GM18517 (cell line): ENCODE measurements at regions not wholly inside any gene's neighbourhood (a gene's known extent, or its start where the extent isn't known, plus 50 kb on each side); places are given as distances from the start of the nearest gene placed in this dataset.

ENCODE experiments used
- ATAC-seq: cut with Tn5 transposase; IDR thresholded peaks from one replicate; pipeline ENCODE4 v1.9.1; 2021; ENCODE audit warnings: mild to moderate bottlenecking, moderate library complexity; ENCODE audit not compliant: unreplicated experiment

- no peak for ATAC-seq
These were observed 503.3 kb upstream of the GRIA1 start for GRCh38 chr5:152987131-152987530.

- ATAC-seq: no peak
These were observed 500.3 kb upstream of the GRIA1 start for GRCh38 chr5:152990217-152990616.

- no peak for ATAC-seq
These were observed 499.8 kb upstream of the GRIA1 start for GRCh38 chr5:152990649-152991048.

GRCh38 chr5:152994033-152994680 is 496.3 kb upstream of the GRIA1 start:
- ATAC-seq: no peak

- no peak for ATAC-seq
These were observed 495.2 kb upstream of the GRIA1 start for GRCh38 chr5:152995214-152995725.

GRCh38 chr5:153005711-153006110 is 484.8 kb upstream of the GRIA1 start:
- no peak for ATAC-seq

- ATAC-seq: no peak
These were observed 483.8 kb upstream of the GRIA1 start for GRCh38 chr5:153006681-153007080.

- no peak for ATAC-seq
These were observed 476.3 kb upstream of the GRIA1 start for GRCh38 chr5:153014194-153014593.

GRCh38 chr5:153018121-153018520 is 472.3 kb upstream of the GRIA1 start:
- ATAC-seq: no peak

GRCh38 chr5:153030755-153031725 is 459.4 kb upstream of the GRIA1 start:
- no peak for ATAC-seq

- ATAC-seq: no peak
These were observed 451.0 kb upstream of the GRIA1 start for GRCh38 chr5:153039501-153039900.

- no peak for ATAC-seq
These were observed 446.6 kb upstream of the GRIA1 start for GRCh38 chr5:153043886-153044285.

GRCh38 chr5:153050496-153051179 is 439.8 kb upstream of the GRIA1 start:
- ATAC-seq: no peak

- no peak for ATAC-seq
These were observed 424.2 kb upstream of the GRIA1 start for GRCh38 chr5:153066281-153066680.

GRCh38 chr5:153067869-153068268 is 422.6 kb upstream of the GRIA1 start:
- ATAC-seq: no peak

- ATAC-seq: no peak
These were observed 411.1 kb upstream of the GRIA1 start for GRCh38 chr5:153079396-153079795.

- ATAC-seq: no peak
These were observed 409.5 kb upstream of the GRIA1 start for GRCh38 chr5:153080940-153081339.

GRCh38 chr5:153081385-153081784 is 409.1 kb upstream of the GRIA1 start:
- no peak for ATAC-seq

GRCh38 chr5:153084511-153084910 is 406.0 kb upstream of the GRIA1 start:
- ATAC-seq: no peak

- no peak for ATAC-seq
These were observed 404.0 kb upstream of the GRIA1 start for GRCh38 chr5:153086486-153086885.

GRCh38 chr5:153088538-153088937 is 401.9 kb upstream of the GRIA1 start:
- ATAC-seq: no peak
